HepG2 (cell line): ENCODE measurements at regions not wholly inside any gene's neighbourhood (a gene's known extent, or its start where the extent isn't known, plus 50 kb on each side); places are given as distances from the start of the nearest gene placed in this dataset.

Experiments used
- ATAC-seq: fragments of 200-7000 bp; cut with Tn5 transposase; 3 replicates; pipeline ENCODE4 v1.9.1; 2020; ENCODE audit warnings: mild to moderate bottlenecking, moderate library complexity
- BruUV-seq: library from RNA; stranded (reverse); fragments of 400-500 nt; replicated peaks from 2 replicates; lab custom pipeline; 2021; lab: Mats Ljungman, UMichigan
- CTCF ChIA-PET: fragments of 300-600 bp; formaldehyde crosslinking; extraction: SDS; loops from one replicate; lab custom pipeline; 2021; ENCODE audit warnings: low total read pairs, inconsistent platforms, low intra/inter-chr PET ratio; lab: Yijun Ruan, JAX
- POLR2A ChIA-PET: fragments of 350-600 bp; sonication (Branson Sonifier 250); formaldehyde crosslinking; loops from one replicate; lab custom pipeline; 2020; ENCODE audit warnings: antibody characterized with exemption, inconsistent platforms; lab: Yijun Ruan, JAX
- DNase-seq: peaks from one replicate; pipeline ENCODE4 v3.0.0-alpha.2; 2015; ENCODE audit warnings: low spot score
- FAIRE-seq: peaks from 3 replicates; lab custom pipeline; 2011; peaks lifted over from hg19 to GRCh38; lab: Jason Lieb, UNC
- H2AFZ ChIP-seq: one replicate; pipeline ENCODE4 v1.6.1; 2011; ENCODE audit warnings: low read length, inconsistent platforms
- H3K27ac ChIP-seq: fragments of 300-600 bp; 3 replicates; pipeline ENCODE4 v1.8.0; 2011; ENCODE audit warnings: mixed run types, mild to moderate bottlenecking, mixed read lengths, low read length, inconsistent platforms; ENCODE audit not compliant: insufficient read depth; ENCODE audit errors: extremely low read length
- H3K27me3 ChIP-seq, 2 experiments: fragments of 200-600 bp in 1 of 2; 2 replicates in 1 of 2; 3 replicates in 1 of 2; pipeline versions ENCODE4 v1.6.0 to v1.8.0; 2011; ENCODE audit warnings: low read length in 2 of 2, mild to moderate bottlenecking in 2 of 2, moderate library complexity in 2 of 2, inconsistent platforms in 1 of 2; ENCODE audit not compliant: insufficient read depth in 2 of 2, control insufficient read depth in 1 of 2
- H3K36me3 ChIP-seq, 2 experiments: fragments of 200-600 bp in 1 of 2; replicated peaks in 1 of 2; 2 replicates in 1 of 2; 3 replicates in 1 of 2; pipeline versions ENCODE4 v1.5.1 to v1.8.0; 2011; ENCODE audit warnings: low read length in 2 of 2, inconsistent platforms in 1 of 2; ENCODE audit not compliant: insufficient read depth in 2 of 2, control insufficient read depth in 1 of 2
- H3K4me1 ChIP-seq: 2 replicates; pipeline ENCODE4 v1.5.1; 2012; ENCODE audit warnings: low read length, inconsistent platforms; ENCODE audit not compliant: insufficient read depth
- H3K4me2 ChIP-seq: 2 replicates; pipeline ENCODE4 v1.6.0; 2011; ENCODE audit warnings: low read depth, low read length, inconsistent platforms
- H3K4me3 ChIP-seq, 3 experiments: fragments of 200-600 bp in 1 of 3; sonication (generic), shearing (Covaris generic) in 1 of 3; replicated peaks in 1 of 3; 2 replicates each; pipeline ENCODE4 v1.5.1; 2011 to 2016; ENCODE audit warnings: low read length in 3 of 3, inconsistent platforms in 2 of 3, low read depth in 2 of 3, mild to moderate bottlenecking in 2 of 3, control low read depth in 1 of 3, mixed read lengths in 1 of 3; ENCODE audit not compliant: insufficient read depth in 1 of 3
- H3K79me2 ChIP-seq: one replicate; pipeline ENCODE4 v1.6.1; 2011; ENCODE audit warnings: low read length, inconsistent platforms; ENCODE audit not compliant: insufficient read depth
- H3K9ac ChIP-seq: 2 replicates; pipeline ENCODE4 v1.6.0; 2011; ENCODE audit warnings: mild to moderate bottlenecking, low read depth, low read length, inconsistent platforms; ENCODE audit not compliant: insufficient read depth
- H3K9me3 ChIP-seq: 2 replicates; pipeline ENCODE4 v1.5.1; 2012; ENCODE audit warnings: mild to moderate bottlenecking, low read length
- H4K20me1 ChIP-seq: 2 replicates; pipeline ENCODE4 v1.6.0; 2011; ENCODE audit warnings: inconsistent platforms, mild to moderate bottlenecking, low read length, moderate library complexity; ENCODE audit not compliant: insufficient read depth
- ARNTL ChIP-seq: sonication (generic); formaldehyde crosslinking; IDR thresholded peaks from 2 replicates; pipeline ENCODE4 v1.4.0; 2020; ENCODE audit warnings: mild to moderate bottlenecking, missing genetic modification reagents
- ATF7 ChIP-seq, 2 experiments: fragments of 450-650 bp in 1 of 2; sonication (generic) in 1 of 2; formaldehyde crosslinking in 1 of 2; IDR thresholded peaks; 2 replicates each; pipeline versions ENCODE4 v1.4.0 to v1.6.1; 2016 to 2020; ENCODE audit warnings: antibody characterized with exemption in 1 of 2, mild to moderate bottlenecking in 1 of 2, missing genetic modification reagents in 1 of 2
- CEBPG ChIP-seq: IDR thresholded peaks from 2 replicates; pipeline ENCODE4 v1.6.1; 2016
- CREB1 ChIP-seq, 2 experiments: fragments of 450-650 bp in 1 of 2; IDR thresholded peaks; 2 replicates each; pipeline ENCODE4 v1.6.1; 2016 to 2017; ENCODE audit warnings: control low read depth in 1 of 2, mild to moderate bottlenecking in 1 of 2, missing compliant biosample characterization in 1 of 2, missing genetic modification characterization in 1 of 2
- DMAP1 ChIP-seq: IDR thresholded peaks from 2 replicates; pipeline ENCODE4 v1.6.1; 2016
- GLI4 ChIP-seq: sonication (generic); formaldehyde crosslinking; IDR thresholded peaks from 2 replicates; pipeline ENCODE4 v1.5.1; 2020; ENCODE audit warnings: missing genetic modification reagents, mild to moderate bottlenecking, moderate library complexity, borderline replicate concordance
- HDAC2 ChIP-seq: sonication (generic); formaldehyde crosslinking; IDR thresholded peaks from 2 replicates; pipeline ENCODE4 v1.4.0; 2020; ENCODE audit warnings: missing genetic modification reagents
- KLF13 ChIP-seq: sonication (generic); formaldehyde crosslinking; IDR thresholded peaks from 2 replicates; pipeline ENCODE4 v1.4.0; 2020; ENCODE audit warnings: mild to moderate bottlenecking, missing genetic modification reagents
- POGZ ChIP-seq: sonication (generic); formaldehyde crosslinking; IDR thresholded peaks from 2 replicates; pipeline ENCODE4 v1.4.0; 2020; ENCODE audit warnings: mild to moderate bottlenecking, missing genetic modification reagents
- POLR2A ChIP-seq, 2 experiments: IDR thresholded peaks; 2 replicates each; pipeline ENCODE4 v1.6.1; 2011; ENCODE audit warnings: low read depth in 2 of 2, low read length in 2 of 2, mild to moderate bottlenecking in 1 of 2, moderate library complexity in 1 of 2; ENCODE audit not compliant: insufficient read depth in 1 of 2
- RAD51 ChIP-seq: fragments of 450-650 bp; IDR thresholded peaks from 2 replicates; pipeline ENCODE4 v1.6.1; 2016; ENCODE audit warnings: borderline replicate concordance
- TEF ChIP-seq: sonication (generic); formaldehyde crosslinking; IDR thresholded peaks from 2 replicates; pipeline ENCODE4 v1.5.0; 2020; ENCODE audit warnings: missing genetic modification reagents
- U2AF1 ChIP-seq: fragments of 200-400 bp; formaldehyde crosslinking; optimal IDR thresholded peaks from 2 replicates; pipeline ENCODE3; 2017; ENCODE audit warnings: mild to moderate bottlenecking, low read depth, low read length
- ZBTB20 ChIP-seq: sonication (generic); formaldehyde crosslinking; IDR thresholded peaks from 2 replicates; pipeline ENCODE4 v1.8.1; 2023; ENCODE audit warnings: missing genetic modification reagents, low read depth, mild to moderate bottlenecking, borderline replicate concordance
- ZBTB25 ChIP-seq: IDR thresholded peaks from 2 replicates; pipeline ENCODE4 v1.6.1; 2018; ENCODE audit warnings: missing genetic modification reagents
- ZBTB7A ChIP-seq: sonication (generic); formaldehyde crosslinking; IDR thresholded peaks from 2 replicates; pipeline ENCODE4 v1.8.0; 2022; ENCODE audit warnings: mild to moderate bottlenecking, missing genetic modification reagents
- ZC3H13 ChIP-seq: sonication (generic); formaldehyde crosslinking; IDR thresholded peaks from 2 replicates; pipeline ENCODE4 v1.8.1; 2023; ENCODE audit warnings: mild to moderate bottlenecking, missing genetic modification reagents, moderate library complexity
- ZC3H4 ChIP-seq: sonication (generic); formaldehyde crosslinking; IDR thresholded peaks from 2 replicates; pipeline ENCODE4 v1.4.0; 2020; ENCODE audit warnings: missing genetic modification reagents, borderline replicate concordance
- ZIK1 ChIP-seq: sonication (generic); formaldehyde crosslinking; IDR thresholded peaks from 2 replicates; pipeline ENCODE4 v1.5.0; 2020; ENCODE audit warnings: mild to moderate bottlenecking, low read depth, missing genetic modification reagents, borderline replicate concordance
- ZNF414 ChIP-seq: sonication (generic); formaldehyde crosslinking; IDR thresholded peaks from 2 replicates; pipeline ENCODE4 v1.5.0; 2020; ENCODE audit warnings: missing genetic modification reagents
- ZNF619 ChIP-seq: sonication (generic); formaldehyde crosslinking; IDR thresholded peaks from 2 replicates; pipeline ENCODE4 v1.4.0; 2020; ENCODE audit warnings: mild to moderate bottlenecking, missing genetic modification reagents
- ZNF75D ChIP-seq: sonication (generic); formaldehyde crosslinking; IDR thresholded peaks from 2 replicates; pipeline ENCODE4 v1.8.1; 2023; ENCODE audit warnings: missing genetic modification reagents, mild to moderate bottlenecking, borderline replicate concordance
- WGBS: methylation state at CpG from one replicate; pipeline ENCODE4 v1.1.6; 2017; ENCODE audit warnings: low lambda C conversion rate; 5-methylcytosine and 5-hydroxymethylcytosine counted together
- in situ Hi-C: cut with HindIII; loops from 2 replicates; pipeline ENCODE4 v1.10.0; 2017; ENCODE audit warnings: low pct_unique_long_range_greater_than_20kb; ENCODE audit not compliant: extremely low pct_ligation_motif_present
- intact Hi-C: fragments of 100-400 bp; cut with micrococcal nuclease; formaldehyde crosslinking; loops from one replicate; pipeline ENCODE4 v1.10.0; 2022; ENCODE audit not compliant: unreplicated experiment

- TF ChIP-seq ZBTB25 (CRISPR knock-in tag) (no peak), POGZ (no peak), ZBTB20 (CRISPR knock-in tag) (no peak), CREB1 (IDR thresholded peaks at IDR 0.05) (peak; percentile 72), CREB1 (CRISPR knock-in tag; IDR thresholded peaks at IDR 0.05) (no peak), ATF7 (IDR thresholded peaks at IDR 0.05) (peak; percentile 92), ATF7 (CRISPR knock-in tag; IDR thresholded peaks at IDR 0.05) (no peak), ZBTB7A (CRISPR knock-in tag) (no peak), TEF (CRISPR knock-in tag) (no peak), HDAC2 (no peak), U2AF1 (no peak), ZC3H4 (no peak)
Measured at GRCh38 chr3:117230924-117231323, 521.3 kb downstream of the TUSC7 start (continued).

- no peak for FAIRE-seq
- Histone ChIP-seq H3K9me3 (no peaks in the 10 kb centered on the region), H3K79me2 (no peaks in the 10 kb centered on the region), H3K9ac (no peak overlapping the region), H3K27me3 (no peaks in the 10 kb centered on the region), H3K27ac (no peak overlapping the region), H3K36me3 (no peaks in the 10 kb centered on the region), H3K4me2 (no peak overlapping the region), H3K4me3 (no peak overlapping the region), H3K4me1 (no peaks in the 10 kb centered on the region), H2AFZ (no peak overlapping the region), H4K20me1 (no peaks in the 10 kb centered on the region)
- WGBS, result 0% methylated on average over 1 of the region's 1 CpG
- ATAC-seq, result no peak
- intact Hi-C loops, result no loop called here
- DNase-seq, result no peak
- in situ Hi-C loops, result no loop called here
- no TSS peak for BruUV-seq
- ChIA-PET CTCF (no interaction called here), POLR2A (no interaction called here)
- TF ChIP-seq RAD51 (no peak), POLR2A (IDR thresholded peaks at IDR 0.05; ENCODE audit: insufficient read depth in 1 of 2, low read depth in 2 of 2, low read length in 2 of 2) (no peak), KLF13 (CRISPR knock-in tag) (no peak), ARNTL (CRISPR knock-in tag) (no peak), ZNF75D (CRISPR knock-in tag) (no peak), ZC3H13 (no peak), ZIK1 (no peak), GLI4 (CRISPR knock-in tag) (no peak), CEBPG (no peak), ZNF619 (CRISPR knock-in tag) (no peak), DMAP1 (CRISPR knock-in tag) (no peak), ZNF414 (CRISPR knock-in tag) (no peak)
Measured at GRCh38 chr3:117234331-117234730, 524.8 kb downstream of the TUSC7 start.
